GM13976 (cell line): ENCODE measurements at regions not wholly inside any gene's neighbourhood (a gene's known extent, or its start where the extent isn't known, plus 50 kb on each side); places are given as distances from the start of the nearest gene placed in this dataset.

Experiments
- DNase-seq: peaks from one replicate; pipeline ENCODE4 v3.0.0; 2012; ENCODE audit warnings: low spot score
- CTCF ChIP-seq: IDR thresholded peaks from 2 replicates; pipeline ENCODE4 v1.5.1; 2012; ENCODE audit warnings: borderline replicate concordance, mild to moderate bottlenecking; ENCODE audit not compliant: insufficient read depth; ENCODE audit errors: extremely low read depth, missing control alignments, control extremely low read depth
- in situ Hi-C: fragments of 300-500 bp; cut with MboI; formaldehyde crosslinking; loops from one replicate; pipeline ENCODE4 v1.12.0; 2022; ENCODE audit warnings: low sequenced_read_pairs, mixed read lengths, inconsistent platforms; ENCODE audit not compliant: unreplicated experiment

DNA sequence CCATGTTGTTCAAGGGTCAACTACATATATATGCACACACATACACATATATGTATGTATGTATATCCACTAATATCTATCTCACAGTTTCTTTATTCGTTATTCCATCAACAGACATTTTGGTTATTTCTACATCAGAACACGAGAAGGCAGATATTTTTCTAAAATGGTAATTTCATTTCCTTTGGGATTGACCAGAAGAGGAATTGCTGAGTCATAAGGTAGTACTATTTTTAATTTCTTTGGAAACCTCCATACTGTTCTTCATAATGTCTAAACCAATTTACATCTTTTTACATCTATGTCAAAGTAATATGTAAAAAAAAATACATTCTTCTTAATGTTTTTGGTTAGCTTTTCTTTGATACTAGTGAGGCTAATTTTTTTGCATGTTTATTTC lies 630.7 kb upstream of the GCFC2 start:
- no peak for TF ChIP-seq CTCF
- DNase-seq = no peak
- in situ Hi-C loops = no loop called here

DNA sequence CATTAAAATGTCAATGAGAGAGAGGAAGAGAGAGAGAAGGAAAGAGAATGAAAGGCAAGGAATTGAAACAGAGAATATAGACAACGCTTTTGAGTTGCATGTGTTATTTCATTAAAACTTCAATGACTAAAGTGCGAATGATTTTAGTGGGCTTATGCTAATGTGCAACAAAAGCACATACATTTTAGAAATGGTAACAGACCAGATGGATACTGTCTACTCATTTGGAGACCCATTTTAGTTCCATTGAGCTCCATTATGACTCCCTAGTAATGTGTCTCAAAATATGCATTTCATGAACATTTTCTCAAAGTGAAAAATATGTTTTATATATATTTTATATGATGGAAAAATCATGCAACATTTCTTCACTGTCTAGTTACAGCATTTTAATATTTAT lies 622.2 kb upstream of the GCFC2 start:
- no peak for TF ChIP-seq CTCF
- no peak for DNase-seq
- in situ Hi-C loops = no loop called here

DNA sequence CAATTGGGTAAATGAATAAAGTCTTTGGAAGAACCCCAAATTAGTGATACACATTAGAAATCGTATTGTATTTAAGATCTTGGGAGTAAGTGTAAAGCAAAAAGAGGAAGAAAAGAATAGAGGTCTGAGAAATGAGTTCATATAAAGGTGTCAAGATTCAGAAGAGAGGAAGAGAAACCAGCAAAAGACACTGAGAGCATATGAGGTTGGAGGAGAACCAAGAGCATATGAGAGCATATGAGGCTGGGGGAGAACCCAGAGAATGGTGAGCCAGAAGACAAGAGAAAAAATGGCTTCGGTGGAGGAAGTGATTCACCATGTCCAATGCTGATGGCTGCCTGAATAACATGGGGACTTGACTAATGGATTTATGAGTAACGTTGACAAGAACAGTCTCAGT lies 620.1 kb upstream of the GCFC2 start:
- DNase-seq = no peak
- in situ Hi-C loops = no loop called here
- TF ChIP-seq CTCF = no peak

- in situ Hi-C loops = no loop called here
Observed at GRCh38 chr2:76326636-76327035, 615.9 kb upstream of the GCFC2 start.

GRCh38 chr2:76323381-76323780 lies 612.7 kb upstream of the GCFC2 start:
- no peak for TF ChIP-seq CTCF
- in situ Hi-C loops = no loop called here
- no peak for DNase-seq

More at GRCh38 chr2:76326636-76327035, 615.9 kb upstream of the GCFC2 start:
- no peak for TF ChIP-seq CTCF
- no peak for DNase-seq

- no peak for DNase-seq
- TF ChIP-seq CTCF = no peak
- in situ Hi-C loops = no loop called here
Observed at GRCh38 chr2:76320716-76321115, 610.0 kb upstream of the GCFC2 start.

- no peak for DNase-seq
- TF ChIP-seq CTCF = no peak
- in situ Hi-C loops = no loop called here
Observed at GRCh38 chr2:76318848-76319360, 608.2 kb upstream of the GCFC2 start.
